ENCODE measurements at regions not wholly inside any gene's neighbourhood (a gene's known extent, or its start where the extent isn't known, plus 50 kb on each side); places are given as distances from the start of the nearest gene placed in this dataset.

DNA sequence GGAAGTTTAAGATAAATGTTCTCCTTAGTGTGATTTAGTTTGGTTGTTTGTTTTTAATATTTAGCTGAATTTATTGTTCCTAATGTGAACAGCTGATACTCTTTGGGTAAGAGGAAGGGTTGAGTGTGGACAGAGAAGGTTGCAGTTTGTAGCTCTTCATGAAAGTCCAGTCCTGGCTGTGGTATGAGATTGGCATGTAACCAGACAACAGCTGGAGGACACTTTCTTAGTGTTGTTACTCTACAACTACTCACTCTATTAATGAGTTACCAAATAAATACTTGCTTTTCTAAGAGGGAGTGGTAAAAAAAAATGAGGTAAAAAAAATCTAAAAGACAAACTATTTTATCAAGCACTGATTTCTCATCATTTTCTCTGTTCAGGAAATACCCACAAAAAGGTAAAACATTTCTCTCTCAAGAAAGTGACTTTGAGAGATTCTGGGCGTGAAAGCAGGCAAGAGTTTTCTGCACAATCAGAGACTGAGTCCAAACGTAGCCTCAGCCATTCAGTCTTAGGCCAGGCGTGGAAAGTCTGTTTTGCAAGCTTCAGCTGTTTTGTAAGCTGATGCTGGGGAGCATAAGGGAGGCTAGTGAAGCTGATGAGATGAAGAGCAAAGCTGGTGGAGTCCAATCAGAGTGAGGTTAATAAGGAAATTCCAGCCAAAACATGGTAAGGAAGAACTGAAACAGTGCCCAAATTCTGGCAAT is 138.5 kb upstream of the ARPP21 start:
- peak; percentile 37 for DNase-seq (ENCODE audit: low read depth)
- TF ChIP-seq, protein P1, sequence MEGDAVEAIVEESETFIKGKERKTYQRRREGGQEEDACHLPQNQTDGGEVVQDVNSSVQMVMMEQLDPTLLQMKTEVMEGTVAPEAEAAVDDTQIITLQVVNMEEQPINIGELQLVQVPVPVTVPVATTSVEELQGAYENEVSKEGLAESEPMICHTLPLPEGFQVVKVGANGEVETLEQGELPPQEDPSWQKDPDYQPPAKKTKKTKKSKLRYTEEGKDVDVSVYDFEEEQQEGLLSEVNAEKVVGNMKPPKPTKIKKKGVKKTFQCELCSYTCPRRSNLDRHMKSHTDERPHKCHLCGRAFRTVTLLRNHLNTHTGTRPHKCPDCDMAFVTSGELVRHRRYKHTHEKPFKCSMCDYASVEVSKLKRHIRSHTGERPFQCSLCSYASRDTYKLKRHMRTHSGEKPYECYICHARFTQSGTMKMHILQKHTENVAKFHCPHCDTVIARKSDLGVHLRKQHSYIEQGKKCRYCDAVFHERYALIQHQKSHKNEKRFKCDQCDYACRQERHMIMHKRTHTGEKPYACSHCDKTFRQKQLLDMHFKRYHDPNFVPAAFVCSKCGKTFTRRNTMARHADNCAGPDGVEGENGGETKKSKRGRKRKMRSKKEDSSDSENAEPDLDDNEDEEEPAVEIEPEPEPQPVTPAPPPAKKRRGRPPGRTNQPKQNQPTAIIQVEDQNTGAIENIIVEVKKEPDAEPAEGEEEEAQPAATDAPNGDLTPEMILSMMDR (IDR thresholded peaks at IDR 0.05; ENCODE audit: insufficient read depth, low read length, poor library complexity, severe bottlenecking), result no peak
- H3K27me3 ChIP-seq (ENCODE audit: control insufficient read depth, insufficient read depth, low read length), result no peaks in the 10 kb centered on the region

DNA sequence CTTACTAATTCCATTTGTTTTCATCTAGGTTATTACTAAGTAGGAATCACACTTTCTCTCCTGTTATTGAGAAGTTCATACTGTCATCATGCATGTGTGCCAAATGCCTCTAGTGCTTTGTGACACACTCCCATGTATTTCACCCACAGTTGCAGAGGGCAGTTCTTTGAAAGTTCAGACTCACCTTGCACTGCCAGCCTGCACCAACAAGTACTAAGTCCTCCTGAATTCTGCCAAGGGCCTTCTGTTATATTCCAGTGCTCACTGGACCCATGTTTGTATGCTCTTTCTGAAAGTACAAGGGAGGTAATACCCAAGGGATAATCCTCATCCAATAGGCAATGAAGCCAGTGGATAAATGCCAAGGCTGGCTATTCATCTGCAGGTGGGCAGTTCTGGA is 136.6 kb upstream of the ARPP21 start:
- H3K4me3 ChIP-seq (ENCODE audit: low read depth, low read length), result no peak overlapping the region
- no peak for DNase-seq (ENCODE audit: low read depth)
- no peaks in the 10 kb centered on the region for H3K27me3 ChIP-seq (ENCODE audit: control insufficient read depth, insufficient read depth, low read length)
- no peaks in the 10 kb centered on the region for H3K36me3 ChIP-seq (ENCODE audit: control insufficient read depth, insufficient read depth, low read length)
- TF ChIP-seq, protein P1 (IDR thresholded peaks at IDR 0.05; ENCODE audit: insufficient read depth, low read length, poor library complexity, severe bottlenecking), result no peak

More for the DNA sequence above, 138.5 kb upstream of the ARPP21 start:
- Histone ChIP-seq H3K4me3 (ENCODE audit: low read depth, low read length) (no peak overlapping the region), H3K36me3 (ENCODE audit: control insufficient read depth, insufficient read depth, low read length) (no peaks in the 10 kb centered on the region)

DNA sequence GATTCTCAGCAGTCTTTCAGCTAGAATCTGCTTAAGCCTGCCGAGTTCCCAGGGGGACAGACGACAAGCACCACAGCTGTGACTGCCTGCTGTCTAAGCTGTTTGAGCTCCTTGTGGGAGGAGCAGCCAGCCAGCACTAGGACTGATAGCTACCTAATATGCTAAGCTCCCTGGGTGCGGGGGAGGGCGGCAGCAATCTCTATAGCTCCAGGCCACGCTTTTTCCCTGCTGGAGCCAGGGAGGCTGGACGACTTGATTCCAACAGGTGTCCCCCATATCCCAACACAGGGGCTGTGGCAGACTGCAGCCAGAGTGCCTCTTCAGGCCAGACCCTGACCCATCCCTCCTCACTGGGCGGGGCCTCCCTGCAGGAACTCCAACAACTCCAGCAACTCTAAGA is 134.1 kb upstream of the ARPP21 start:
- H3K4me3 ChIP-seq (ENCODE audit: low read depth, low read length), result no peak overlapping the region
- DNase-seq (ENCODE audit: low read depth), result no peak
- TF ChIP-seq, protein P1 (IDR thresholded peaks at IDR 0.05; ENCODE audit: insufficient read depth, low read length, poor library complexity, severe bottlenecking), result no peak
- H3K36me3 ChIP-seq (ENCODE audit: control insufficient read depth, insufficient read depth, low read length), result no peaks in the 10 kb centered on the region
- no peaks in the 10 kb centered on the region for H3K27me3 ChIP-seq (ENCODE audit: control insufficient read depth, insufficient read depth, low read length)

DNA sequence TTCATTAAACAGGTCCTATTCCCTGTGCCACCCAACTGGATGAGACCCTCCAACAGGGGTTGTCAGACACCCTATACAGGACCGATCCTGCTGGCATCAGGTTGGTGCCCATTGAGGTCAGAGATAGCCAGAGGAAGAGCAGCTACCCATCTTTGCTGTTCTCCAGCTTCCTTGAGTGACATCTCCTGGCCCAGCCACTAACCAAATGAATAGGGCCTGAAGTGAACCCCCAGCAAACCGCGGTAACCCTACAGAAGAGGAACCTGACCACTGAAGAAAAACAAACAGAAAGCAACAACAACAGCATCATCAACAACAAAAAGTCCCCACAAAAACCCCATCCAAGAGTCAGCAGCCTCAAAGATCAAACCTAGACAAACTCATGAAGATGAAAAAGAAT is 133.6 kb upstream of the ARPP21 start:
- Histone ChIP-seq H3K4me3 (ENCODE audit: low read depth, low read length) (no peak overlapping the region), H3K36me3 (ENCODE audit: control insufficient read depth, insufficient read depth, low read length) (no peaks in the 10 kb centered on the region)
- TF ChIP-seq, protein P1 (IDR thresholded peaks at IDR 0.05; ENCODE audit: insufficient read depth, low read length, poor library complexity, severe bottlenecking), result no peak

DNA sequence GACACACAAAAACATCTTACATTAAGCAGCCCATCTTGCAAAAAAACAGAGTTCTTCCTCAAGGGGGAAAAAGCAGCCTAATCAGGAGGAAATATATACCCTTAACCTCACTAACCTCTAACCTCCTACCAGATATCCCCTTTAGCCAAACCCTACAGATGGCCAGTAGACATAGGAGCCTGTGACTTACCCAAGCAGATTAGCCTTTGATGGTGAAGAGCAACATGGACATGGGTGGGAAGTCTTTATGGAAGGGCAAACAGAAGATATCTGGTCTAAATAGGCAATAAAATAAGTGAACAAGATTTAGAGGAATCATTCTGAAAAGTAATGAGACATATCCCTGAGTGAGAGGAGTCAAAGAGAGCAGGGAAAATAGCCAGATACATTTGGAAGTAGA is 119.4 kb upstream of the ARPP21 start:
- DNase-seq (ENCODE audit: low read depth), result no peak
- H3K4me3 ChIP-seq (ENCODE audit: low read depth, low read length), result no peak overlapping the region
- no peaks in the 10 kb centered on the region for H3K36me3 ChIP-seq (ENCODE audit: control insufficient read depth, insufficient read depth, low read length)
- TF ChIP-seq, protein P1 (IDR thresholded peaks at IDR 0.05; ENCODE audit: insufficient read depth, low read length, poor library complexity, severe bottlenecking), result no peak
- H3K27me3 ChIP-seq (ENCODE audit: control insufficient read depth, insufficient read depth, low read length), result no peaks in the 10 kb centered on the region

More for the DNA sequence above, 133.6 kb upstream of the ARPP21 start:
- DNase-seq (ENCODE audit: low read depth), result no peak
- no peaks in the 10 kb centered on the region for H3K27me3 ChIP-seq (ENCODE audit: control insufficient read depth, insufficient read depth, low read length)

DNA sequence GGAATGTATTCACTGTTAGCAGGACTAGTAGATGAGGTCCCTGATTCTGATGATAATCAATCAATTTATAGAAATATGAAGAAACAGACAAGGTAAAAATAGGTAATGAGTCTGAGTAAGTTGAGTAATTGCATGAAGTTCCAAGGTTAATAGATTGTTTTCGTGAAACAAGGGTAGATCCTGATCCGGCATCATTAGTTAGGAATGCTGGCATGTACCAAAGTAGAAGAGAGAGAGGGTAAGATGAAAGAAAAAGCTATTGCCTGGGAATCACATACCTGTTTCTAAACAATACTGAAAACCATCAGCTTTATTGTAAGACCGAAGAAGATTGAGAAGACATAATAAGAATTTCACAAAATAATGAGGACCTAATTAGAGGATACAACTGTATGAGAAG is 118.1 kb upstream of the ARPP21 start:
- no peaks in the 10 kb centered on the region for H3K27me3 ChIP-seq (ENCODE audit: control insufficient read depth, insufficient read depth, low read length)
- no peak overlapping the region for H3K4me3 ChIP-seq (ENCODE audit: low read depth, low read length)
- no peak for DNase-seq (ENCODE audit: low read depth)
- H3K36me3 ChIP-seq (ENCODE audit: control insufficient read depth, insufficient read depth, low read length), result no peaks in the 10 kb centered on the region
- TF ChIP-seq, protein P1 (IDR thresholded peaks at IDR 0.05; ENCODE audit: insufficient read depth, low read length, poor library complexity, severe bottlenecking), result no peak
